ENCODE measurements at regions not wholly inside any gene's neighbourhood (a gene's known extent, or its start where the extent isn't known, plus 50 kb on each side); places are given as distances from the start of the nearest gene placed in this dataset.
"Not testable (repeated sequence)": the region's sequence is repeated elsewhere in the genome, so short reads cannot be mapped to it uniquely, and the experiment has no call there.

DNA sequence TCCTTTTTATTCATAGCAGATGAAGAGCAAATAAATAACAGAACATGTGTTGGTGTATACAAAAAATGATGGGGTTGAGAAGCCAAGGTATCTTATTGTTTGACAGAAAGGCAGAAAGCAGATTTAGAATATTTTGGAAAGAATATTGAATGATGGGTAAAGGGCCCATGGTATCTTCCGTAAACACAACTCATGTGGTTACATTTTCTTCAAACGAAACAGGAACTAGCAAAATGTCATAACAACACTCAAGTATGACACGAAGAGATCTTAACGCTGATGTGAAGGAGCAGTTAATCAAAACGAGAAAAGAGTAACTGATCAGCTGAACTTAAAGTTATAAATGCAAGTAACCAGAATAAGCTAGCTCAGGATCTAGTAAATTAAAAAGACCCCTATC, 195.7 kb upstream of the GK2 start:
- DNase-seq: no peak

- DNase-seq: no peak
Measured at GRCh38 chr4:79599691-79600090, 191.7 kb upstream of the GK2 start.

DNA sequence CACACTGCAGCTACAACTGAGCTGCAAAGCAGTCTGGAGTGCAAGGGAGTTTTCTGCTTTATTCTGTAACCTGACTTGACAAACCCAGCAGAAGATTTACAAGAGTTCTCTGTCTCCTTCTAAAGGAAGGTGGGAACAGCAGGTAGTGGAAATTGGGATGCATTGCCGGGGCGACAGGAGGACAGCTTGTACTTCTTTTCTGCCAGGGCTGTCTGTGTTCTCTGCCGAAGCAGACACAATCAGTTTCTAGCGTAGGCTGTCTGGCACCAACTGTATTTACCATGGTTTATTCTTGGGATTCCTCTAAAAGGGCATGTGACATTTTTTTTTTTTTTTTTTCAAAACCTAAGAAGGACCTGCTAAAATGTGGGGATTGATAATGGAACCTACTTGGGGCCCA, 190.8 kb upstream of the GK2 start:
- no peak for DNase-seq

- DNase-seq: no peak
Measured at GRCh38 chr4:79598214-79598613, 190.2 kb upstream of the GK2 start.

DNA sequence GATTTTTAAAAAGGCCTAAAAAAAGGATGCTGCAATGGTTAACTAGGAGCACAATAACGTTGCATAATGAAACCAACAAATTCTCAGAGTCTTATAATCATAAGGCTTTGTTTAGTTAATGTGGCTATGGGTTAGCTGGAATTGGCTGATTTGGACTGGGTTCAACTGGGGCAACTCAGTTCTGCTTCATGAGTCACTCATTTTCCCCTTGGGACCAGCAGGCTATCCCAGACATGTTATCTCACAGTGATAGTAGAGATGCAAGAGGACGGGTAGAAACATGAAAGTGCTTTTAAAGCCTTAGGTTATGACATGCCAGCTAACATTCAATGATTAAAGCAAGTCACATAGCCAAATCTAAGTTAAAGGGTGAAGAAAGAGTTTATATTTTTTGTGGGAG, 189.2 kb upstream of the GK2 start:
- no peak for DNase-seq

DNA sequence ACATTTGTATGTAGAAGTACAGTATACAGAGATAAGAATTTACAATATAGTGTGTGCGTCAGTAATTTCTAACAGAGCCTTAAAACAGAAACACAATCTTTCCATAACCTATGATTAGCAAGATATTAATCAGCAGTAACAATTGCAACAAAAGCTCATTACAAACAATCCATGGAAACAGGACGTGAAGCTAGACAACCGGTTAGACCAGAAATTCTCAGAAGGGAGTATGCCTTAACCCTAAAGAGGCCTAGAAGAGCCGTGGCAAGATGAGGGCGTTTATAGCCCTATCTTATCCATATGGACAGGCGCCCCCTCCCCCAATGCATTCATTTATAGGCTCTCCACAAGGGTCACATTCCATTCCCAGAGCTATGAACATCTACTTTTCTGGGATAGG, 184.2 kb upstream of the GK2 start:
- DNase-seq: not testable (repeated sequence)

GRCh38 chr4:79588679-79589078, 180.7 kb upstream of the GK2 start:
- no peak for DNase-seq

DNA sequence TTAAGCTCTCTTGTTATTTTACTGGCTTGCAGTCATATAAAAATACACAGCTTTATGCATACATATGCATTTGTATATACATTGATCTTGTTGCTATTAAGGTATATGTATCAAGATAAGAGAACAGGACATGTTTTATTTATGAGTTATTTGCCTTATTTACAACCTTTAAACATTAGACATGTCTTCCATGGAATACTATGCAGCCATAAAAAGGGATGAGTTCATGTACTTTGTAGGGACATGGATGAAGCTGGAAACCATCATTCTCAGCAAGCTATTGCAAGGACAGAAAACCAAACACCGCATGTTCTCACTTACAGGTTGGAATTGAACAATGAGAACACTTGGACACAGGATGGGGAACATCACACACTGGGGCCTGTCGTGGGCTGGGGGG, 179.2 kb upstream of the GK2 start:
- DNase-seq: not testable (repeated sequence)

- DNase-seq: no peak
Measured at GRCh38 chr4:79585834-79586233, 177.8 kb upstream of the GK2 start.

DNA sequence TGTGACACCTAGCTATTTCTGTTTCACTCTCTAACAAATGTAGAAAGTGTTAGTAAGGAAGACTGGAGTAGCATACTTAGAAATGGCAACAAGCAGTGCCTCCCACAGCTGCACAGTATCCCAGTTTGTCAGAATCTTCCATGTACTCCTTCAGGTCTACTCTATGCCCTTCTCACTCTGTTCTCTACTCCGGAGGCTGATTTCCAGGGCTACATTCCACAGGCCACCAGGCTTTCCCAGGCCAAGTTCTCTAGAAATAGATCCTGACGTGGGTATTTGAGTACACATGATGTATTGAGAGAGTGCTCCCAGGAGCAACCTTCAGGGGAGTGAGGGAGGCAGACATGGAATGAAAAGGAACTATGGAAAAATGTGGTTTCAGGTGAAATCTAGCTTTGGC, 177.3 kb upstream of the GK2 start:
- DNase-seq: no peak

DNA sequence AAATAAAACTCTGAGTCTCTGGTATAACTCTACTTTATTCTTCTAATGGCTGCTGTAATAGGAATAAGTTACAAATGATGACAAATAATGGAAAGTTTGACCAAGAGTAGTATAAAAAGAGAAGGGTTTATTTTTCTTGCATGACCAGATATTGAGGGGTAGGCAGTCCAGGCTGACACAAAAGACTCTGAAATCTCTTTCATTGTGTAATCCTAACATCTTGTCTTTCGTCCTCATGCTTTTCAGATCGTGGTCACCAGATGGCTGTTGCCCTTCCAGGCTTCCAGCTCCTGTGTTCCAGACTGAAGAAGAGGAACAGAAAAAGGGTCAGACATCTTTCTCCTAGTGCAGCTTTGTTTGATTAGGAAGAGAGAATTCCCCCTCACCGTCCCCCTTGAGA, 176.9 kb upstream of the GK2 start:
- DNase-seq: no peak

- DNase-seq: no peak
Measured at GRCh38 chr4:79584352-79584751, 176.3 kb upstream of the GK2 start.

DNA sequence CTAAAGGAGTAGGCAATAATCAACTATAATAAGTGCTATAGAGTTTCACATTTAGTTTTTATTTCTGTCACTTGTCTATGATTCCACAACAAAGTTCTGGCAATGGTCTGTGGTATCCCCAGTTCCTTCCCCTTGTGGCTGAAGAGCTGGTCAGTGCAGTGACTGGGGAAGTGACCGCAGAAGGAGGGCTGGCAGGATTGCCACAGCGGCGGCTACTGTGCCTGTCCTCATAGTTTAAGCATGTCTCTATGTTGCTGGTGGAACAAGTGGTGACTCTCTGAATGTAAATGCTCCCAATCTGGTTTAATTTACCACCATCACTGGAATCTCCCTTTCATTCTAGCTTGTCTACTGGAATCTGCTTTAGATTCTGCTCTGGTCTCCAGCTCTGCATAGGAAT, 170.6 kb upstream of the GK2 start:
- DNase-seq: no peak

GRCh38 chr4:79576429-79576753, 168.4 kb upstream of the GK2 start:
- peak; percentile 59 for DNase-seq

GRCh38 chr4:79575709-79576428, 167.8 kb upstream of the GK2 start:
- DNase-seq: no peak

DNA sequence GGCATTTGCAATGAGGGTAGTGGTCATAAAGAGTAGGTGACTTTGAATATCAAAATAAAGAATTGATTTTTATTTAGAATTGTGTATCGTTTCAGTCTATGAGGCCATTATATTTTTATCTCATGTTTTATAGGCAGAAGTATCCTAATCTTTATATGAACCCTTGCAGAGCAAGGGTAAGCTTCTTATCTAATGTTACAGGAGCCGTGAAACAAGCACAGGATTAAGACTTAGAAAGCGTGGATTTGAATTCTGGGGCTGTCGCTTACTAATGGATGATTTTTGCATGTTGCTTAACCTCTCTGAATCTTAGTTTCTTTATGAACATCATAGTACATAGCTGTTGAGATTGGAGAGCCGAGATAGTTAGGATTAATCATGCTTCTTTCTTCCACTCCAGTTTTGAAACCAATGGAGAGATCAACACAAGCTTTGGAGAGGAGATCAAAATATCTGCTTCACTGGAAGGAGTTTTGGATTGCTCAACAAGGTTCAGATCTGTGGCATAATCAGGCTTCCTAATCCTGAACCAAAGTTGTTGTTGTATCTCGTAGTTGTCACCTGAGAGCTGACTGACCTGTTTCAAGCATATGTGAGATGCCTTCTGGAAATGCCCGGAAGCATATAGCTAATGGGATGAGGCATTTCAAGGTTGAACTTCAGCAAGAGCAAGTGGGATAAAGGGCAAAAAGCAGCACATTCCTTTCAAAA, 166.9 kb upstream of the GK2 start:
- DNase-seq: no peak

GRCh38 chr4:79563219-79563618, 155.2 kb upstream of the GK2 start:
- DNase-seq: no peak

DNA sequence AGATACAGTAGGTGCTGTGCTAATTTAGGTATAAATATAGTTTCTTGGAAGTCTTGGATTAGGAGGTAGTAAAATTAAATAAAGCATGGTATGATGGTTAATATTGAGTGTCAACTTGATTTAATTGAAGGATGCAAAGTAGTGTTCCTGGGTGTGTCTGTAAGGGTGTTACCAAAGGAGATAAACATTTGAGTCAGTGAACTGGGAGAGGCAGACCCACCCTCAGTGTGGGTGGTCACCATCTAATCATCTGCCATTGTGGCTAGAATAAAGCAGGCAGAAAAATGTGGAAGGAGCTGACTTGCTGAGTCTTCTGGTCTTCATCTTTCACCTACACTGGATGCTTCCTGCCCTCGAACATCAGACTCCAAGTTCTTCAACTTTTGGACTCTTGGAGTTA, 153.7 kb upstream of the GK2 start:
- no peak for DNase-seq

GRCh38 chr4:79559398-79559797, 151.4 kb upstream of the GK2 start:
- not testable (repeated sequence) for DNase-seq

DNA sequence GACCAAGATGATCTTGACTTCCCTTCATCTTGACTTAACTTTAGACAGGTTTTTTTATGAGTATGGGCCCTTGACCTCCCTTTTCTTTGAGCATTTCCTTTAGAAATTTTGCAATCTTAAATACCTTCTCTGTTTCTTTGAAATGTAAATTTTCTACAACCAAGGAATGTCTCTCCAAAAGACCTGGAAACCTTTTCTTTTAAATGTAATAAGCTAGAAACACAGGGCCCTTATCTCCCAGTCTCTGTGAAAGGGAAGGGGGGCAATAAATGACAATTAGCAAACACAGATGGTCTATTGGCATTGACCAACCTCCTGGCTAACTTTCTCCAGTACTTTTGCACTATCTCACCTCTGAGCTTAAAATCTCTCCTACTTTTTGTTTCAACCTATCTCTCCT, 144.3 kb upstream of the GK2 start:
- DNase-seq: no peak

DNA sequence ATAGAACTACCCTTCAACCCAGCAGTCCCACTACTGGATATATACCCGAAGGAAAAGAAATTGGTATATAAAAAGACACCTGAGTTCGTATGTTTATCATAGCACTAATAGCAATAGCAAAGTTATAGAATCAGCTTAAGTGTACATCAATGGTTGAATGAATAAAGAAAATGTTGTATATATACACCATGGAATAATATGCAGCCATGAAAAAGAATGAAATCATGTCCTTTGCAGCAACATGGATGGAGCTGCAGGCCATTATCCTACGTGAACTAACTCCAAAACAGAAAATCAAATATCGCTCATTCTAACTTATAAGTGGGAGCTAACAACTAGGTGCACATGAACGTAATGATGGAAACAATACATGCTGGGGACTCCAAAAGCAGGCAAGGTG, 143.5 kb upstream of the GK2 start:
- no peak for DNase-seq

DNA sequence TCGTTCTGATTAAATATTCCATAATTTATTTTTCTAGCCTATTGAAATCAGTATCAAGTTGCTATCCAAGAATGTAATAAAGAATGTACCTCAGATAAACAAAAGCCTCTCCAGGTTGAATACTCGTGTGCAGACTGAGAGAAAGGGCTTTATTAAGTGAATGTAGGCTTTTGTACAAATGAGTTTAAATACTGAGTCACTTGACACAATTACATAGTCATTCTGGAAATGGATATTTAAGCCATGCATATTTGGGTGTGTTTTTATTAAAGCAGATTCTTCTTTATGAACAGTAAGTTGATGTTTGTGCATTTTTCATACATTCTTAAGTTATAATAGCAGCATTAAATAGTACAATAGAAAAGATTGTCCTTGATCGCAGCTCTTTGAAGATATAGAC, 139.8 kb upstream of the GK2 start:
- no peak for DNase-seq

GRCh38 chr4:79545292-79545691, 137.3 kb upstream of the GK2 start:
- DNase-seq: not testable (repeated sequence)

DNA sequence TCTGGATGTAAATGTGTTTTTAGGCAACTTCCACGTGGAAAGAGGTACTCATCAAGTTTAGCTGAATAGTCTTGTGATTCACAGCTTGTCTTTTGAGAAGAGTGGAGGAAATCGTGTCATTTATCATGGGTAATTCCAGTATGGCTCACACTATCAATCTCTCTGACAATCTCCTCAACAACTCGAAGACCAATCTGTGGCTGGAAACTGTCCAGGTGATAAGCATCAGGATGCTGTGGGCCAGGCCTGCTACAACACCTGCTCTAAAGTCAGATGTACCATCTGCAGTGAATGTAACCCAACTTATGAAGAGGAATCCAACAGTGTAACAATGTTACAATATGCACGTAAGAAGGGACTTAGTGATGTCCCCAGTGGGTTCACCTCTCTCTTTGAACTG, 132.1 kb upstream of the GK2 start:
- no peak for DNase-seq

GRCh38 chr4:79535516-79535915, 127.5 kb upstream of the GK2 start:
- DNase-seq: no peak
